ENCODE measurements at regions not wholly inside any gene's neighbourhood (a gene's known extent, or its start where the extent isn't known, plus 50 kb on each side); places are given as distances from the start of the nearest gene placed in this dataset.

DNA sequence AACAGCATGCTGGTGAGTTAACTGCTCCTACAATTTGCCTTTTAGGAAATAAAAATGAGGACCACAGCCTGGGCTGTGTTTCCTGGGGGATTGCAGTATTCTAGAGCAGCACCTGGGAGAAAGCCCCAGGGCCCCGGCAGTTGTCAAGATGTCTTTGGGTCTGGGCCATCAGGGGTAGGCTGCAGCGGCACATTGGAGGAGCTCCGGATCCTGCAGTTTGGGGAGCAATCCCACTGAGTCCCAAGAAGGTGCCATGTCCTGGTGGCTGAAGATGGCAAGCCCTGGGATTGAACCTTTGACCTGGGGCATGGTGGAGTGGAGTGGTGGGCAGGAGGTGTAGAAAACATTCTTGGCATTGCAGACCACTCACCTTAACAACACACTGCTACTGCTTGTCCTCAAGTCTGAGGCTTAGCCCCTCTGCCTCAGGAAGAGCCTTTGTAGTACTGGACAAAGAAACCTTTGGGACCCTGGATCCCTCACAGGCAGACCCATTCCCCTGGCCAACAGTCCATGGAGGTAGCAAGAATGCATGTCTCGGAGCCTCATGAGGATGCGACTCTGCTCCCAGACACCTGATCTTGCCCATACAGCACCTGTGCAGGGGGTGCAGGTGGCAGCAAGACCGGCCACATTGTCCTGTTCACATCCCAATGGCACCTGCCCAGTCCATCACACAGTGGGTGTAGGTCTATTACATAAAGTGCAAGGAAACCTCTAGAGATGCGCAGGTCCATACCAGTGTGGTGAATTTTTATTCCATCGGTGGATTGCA lies 159.1 kb upstream of the IRX2 start:
- TF ChIP-seq POLR2A (IDR thresholded peaks at IDR 0.05) = no peak
- TF ChIP-seq, protein P1, sequence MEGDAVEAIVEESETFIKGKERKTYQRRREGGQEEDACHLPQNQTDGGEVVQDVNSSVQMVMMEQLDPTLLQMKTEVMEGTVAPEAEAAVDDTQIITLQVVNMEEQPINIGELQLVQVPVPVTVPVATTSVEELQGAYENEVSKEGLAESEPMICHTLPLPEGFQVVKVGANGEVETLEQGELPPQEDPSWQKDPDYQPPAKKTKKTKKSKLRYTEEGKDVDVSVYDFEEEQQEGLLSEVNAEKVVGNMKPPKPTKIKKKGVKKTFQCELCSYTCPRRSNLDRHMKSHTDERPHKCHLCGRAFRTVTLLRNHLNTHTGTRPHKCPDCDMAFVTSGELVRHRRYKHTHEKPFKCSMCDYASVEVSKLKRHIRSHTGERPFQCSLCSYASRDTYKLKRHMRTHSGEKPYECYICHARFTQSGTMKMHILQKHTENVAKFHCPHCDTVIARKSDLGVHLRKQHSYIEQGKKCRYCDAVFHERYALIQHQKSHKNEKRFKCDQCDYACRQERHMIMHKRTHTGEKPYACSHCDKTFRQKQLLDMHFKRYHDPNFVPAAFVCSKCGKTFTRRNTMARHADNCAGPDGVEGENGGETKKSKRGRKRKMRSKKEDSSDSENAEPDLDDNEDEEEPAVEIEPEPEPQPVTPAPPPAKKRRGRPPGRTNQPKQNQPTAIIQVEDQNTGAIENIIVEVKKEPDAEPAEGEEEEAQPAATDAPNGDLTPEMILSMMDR (IDR thresholded peaks at IDR 0.05) = no peak
- no peaks in the 10 kb centered on the region for H3K27me3 ChIP-seq
- H3K4me3 ChIP-seq = no peak overlapping the region
- H3K4me1 ChIP-seq = no peaks in the 10 kb centered on the region
- H3K9me3 ChIP-seq = no peaks in the 10 kb centered on the region
- no peaks in the 10 kb centered on the region for H3K36me3 ChIP-seq
- no peak for DNase-seq
- no peak overlapping the region for H3K27ac ChIP-seq
- intact Hi-C loops (cut with DNase I; ENCODE audit: low total_unique reads) = no loop called here

- H3K4me3 ChIP-seq = no peak overlapping the region
- no peaks in the 10 kb centered on the region for H3K9me3 ChIP-seq
- H3K27ac ChIP-seq = no peak overlapping the region
- DNase-seq = no peak
- intact Hi-C loops (cut with DNase I; ENCODE audit: low total_unique reads) = no loop called here
- no peaks in the 10 kb centered on the region for H3K4me1 ChIP-seq
- no peaks in the 10 kb centered on the region for H3K36me3 ChIP-seq
- no peak for TF ChIP-seq POLR2A (IDR thresholded peaks at IDR 0.05)
- TF ChIP-seq, protein P1 (IDR thresholded peaks at IDR 0.05) = no peak
- H3K27me3 ChIP-seq = no peaks in the 10 kb centered on the region
Measured at GRCh38 chr5:2909035-2909434, 157.6 kb upstream of the IRX2 start.

DNA sequence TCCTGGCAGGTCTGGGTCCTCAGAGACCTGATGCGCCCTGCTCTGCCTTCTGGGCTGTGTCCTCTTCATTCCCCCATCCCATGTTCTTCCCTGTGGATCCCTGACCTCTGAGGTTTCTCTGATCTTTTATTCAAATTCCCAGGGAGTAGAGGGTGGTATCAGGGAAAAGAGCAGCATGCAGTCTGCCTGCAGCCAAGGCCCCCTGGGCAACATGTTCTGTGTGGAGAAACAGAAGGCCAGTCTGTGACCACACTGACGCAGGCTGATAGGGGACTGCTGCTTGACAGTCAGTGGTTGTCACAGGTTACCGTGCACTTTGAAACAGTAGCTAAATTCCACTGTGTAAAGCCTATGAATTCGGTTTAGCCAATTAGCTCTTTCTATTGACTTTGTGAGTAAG lies 156.6 kb upstream of the IRX2 start:
- DNase-seq = no peak
- no peak for TF ChIP-seq POLR2A (IDR thresholded peaks at IDR 0.05)
- TF ChIP-seq, protein P1 (IDR thresholded peaks at IDR 0.05) = no peak
- intact Hi-C loops (cut with DNase I; ENCODE audit: low total_unique reads) = no loop called here

DNA sequence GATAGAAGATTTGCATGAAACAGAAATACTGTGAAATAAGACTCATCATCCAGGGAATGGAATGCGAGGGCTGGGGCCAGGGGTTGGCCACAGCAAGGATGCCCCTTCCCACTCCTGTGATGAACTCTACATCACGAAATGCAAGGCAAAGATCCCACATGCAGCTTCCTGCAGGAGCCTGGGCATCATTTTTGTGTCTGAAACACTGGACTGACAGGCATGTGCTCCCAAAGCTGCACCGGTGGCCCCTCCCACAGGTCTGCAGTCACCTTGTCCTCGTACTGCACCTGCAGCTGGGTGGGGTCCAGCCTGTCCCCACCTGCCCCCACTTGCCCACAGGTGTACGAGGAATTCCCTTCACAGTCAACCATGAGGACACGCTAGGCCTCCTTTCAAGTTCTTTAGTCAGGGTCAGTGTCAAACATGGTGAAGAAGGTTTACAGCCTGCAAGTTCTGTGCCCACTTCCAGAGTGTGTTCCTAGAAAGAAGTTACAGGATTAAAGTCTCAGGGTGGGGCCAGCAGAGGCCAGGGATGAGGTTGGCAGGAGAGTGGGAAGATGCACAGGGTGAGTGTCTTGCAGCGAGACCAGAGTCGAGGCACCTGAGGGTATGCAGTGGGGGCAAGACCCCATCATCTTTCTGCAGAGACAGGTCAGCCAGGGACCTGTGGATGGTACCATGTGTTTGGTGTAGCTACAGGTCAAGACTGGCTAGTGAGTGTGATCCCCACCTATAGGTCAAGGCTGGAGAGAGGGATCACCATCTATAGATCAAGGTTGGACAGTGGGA lies 155.0 kb upstream of the IRX2 start:
- H3K4me1 ChIP-seq = no peaks in the 10 kb centered on the region
- no peak for TF ChIP-seq POLR2A (IDR thresholded peaks at IDR 0.05)
- TF ChIP-seq, protein P1 (IDR thresholded peaks at IDR 0.05) = no peak
- no peak overlapping the region for H3K27ac ChIP-seq
- no peaks in the 10 kb centered on the region for H3K36me3 ChIP-seq
- no peak overlapping the region for H3K4me3 ChIP-seq
- no peak for DNase-seq
- no peaks in the 10 kb centered on the region for H3K27me3 ChIP-seq
- H3K9me3 ChIP-seq = no peaks in the 10 kb centered on the region
- intact Hi-C loops (cut with DNase I; ENCODE audit: low total_unique reads) = no loop called here

More for the DNA sequence above, 156.6 kb upstream of the IRX2 start:
- H3K27ac ChIP-seq = no peak overlapping the region
- no peaks in the 10 kb centered on the region for H3K27me3 ChIP-seq
- H3K4me3 ChIP-seq = no peak overlapping the region
- H3K4me1 ChIP-seq = no peaks in the 10 kb centered on the region
- no peaks in the 10 kb centered on the region for H3K36me3 ChIP-seq
- no peaks in the 10 kb centered on the region for H3K9me3 ChIP-seq

GRCh38 chr5:2905741-2906140 lies 154.3 kb upstream of the IRX2 start:
- DNase-seq = no peak
- no peaks in the 10 kb centered on the region for H3K36me3 ChIP-seq
- TF ChIP-seq, protein P1 (IDR thresholded peaks at IDR 0.05) = no peak
- no peak for TF ChIP-seq POLR2A (IDR thresholded peaks at IDR 0.05)
- no peaks in the 10 kb centered on the region for H3K9me3 ChIP-seq
- H3K4me3 ChIP-seq = no peak overlapping the region
- H3K4me1 ChIP-seq = no peaks in the 10 kb centered on the region
- intact Hi-C loops (cut with DNase I; ENCODE audit: low total_unique reads) = no loop called here
- no peaks in the 10 kb centered on the region for H3K27me3 ChIP-seq
- H3K27ac ChIP-seq = no peak overlapping the region
